H9 (cell line): ENCODE measurements at regions not wholly inside any gene's neighbourhood (a gene's known extent, or its start where the extent isn't known, plus 50 kb on each side); places are given as distances from the start of the nearest gene placed in this dataset.

ENCODE experiments used
- DNase-seq: peaks from one replicate; pipeline ENCODE4 v3.0.0-alpha.2; 2017
- H2AFZ ChIP-seq: one replicate; pipeline ENCODE4 v1.6.1; 2013; ENCODE audit warnings: mild to moderate bottlenecking, low read length, control low read depth, moderate library complexity
- H2AK5ac ChIP-seq: 2 replicates; pipeline ENCODE4 v1.6.1; 2013; ENCODE audit warnings: low read length, control low read depth, mixed read lengths; ENCODE audit not compliant: insufficient read length
- H2BK120ac ChIP-seq: one replicate; pipeline ENCODE4 v1.6.1; 2013; ENCODE audit warnings: low read depth, mild to moderate bottlenecking, low read length, control low read depth, inconsistent platforms; ENCODE audit not compliant: poor library complexity, severe bottlenecking
- H2BK12ac ChIP-seq: 2 replicates; pipeline ENCODE4 v1.6.1; 2013; ENCODE audit warnings: low read length, control low read depth, mixed read lengths, low read depth; ENCODE audit not compliant: insufficient read length
- H2BK15ac ChIP-seq: 2 replicates; pipeline ENCODE4 v1.6.1; 2013; ENCODE audit warnings: low read depth, low read length, control low read depth
- H2BK20ac ChIP-seq: one replicate; pipeline ENCODE4 v1.6.1; 2013; ENCODE audit warnings: low read depth, mild to moderate bottlenecking, low read length, control low read depth, inconsistent platforms; ENCODE audit not compliant: poor library complexity, severe bottlenecking
- H2BK5ac ChIP-seq: 2 replicates; pipeline ENCODE4 v1.6.1; 2013; ENCODE audit warnings: low read length, control low read depth, mixed read lengths; ENCODE audit not compliant: insufficient read length
- H3K14ac ChIP-seq: 2 replicates; pipeline ENCODE4 v1.6.1; 2013; ENCODE audit warnings: low read length, control low read depth; ENCODE audit not compliant: insufficient read depth
- H3K18ac ChIP-seq: 2 replicates; pipeline ENCODE4 v1.6.1; 2013; ENCODE audit warnings: low read depth, mild to moderate bottlenecking, mixed read lengths, low read length, control low read depth; ENCODE audit not compliant: insufficient read length
- H3K23ac ChIP-seq: 2 replicates; pipeline ENCODE4 v1.6.1; 2013; ENCODE audit warnings: low read length, control low read depth, mixed read lengths, low read depth; ENCODE audit not compliant: insufficient read length
- H3K23me2 ChIP-seq: 2 replicates; pipeline ENCODE4 v1.6.1; 2013; ENCODE audit warnings: low read depth, mild to moderate bottlenecking, mixed read lengths, low read length, control low read depth; ENCODE audit not compliant: insufficient read length, poor library complexity, severe bottlenecking
- H3K27ac ChIP-seq: 2 replicates; pipeline ENCODE4 v1.5.1; 2013; ENCODE audit warnings: low read length, control low read depth, mixed read lengths, low read depth; ENCODE audit not compliant: insufficient read length
- H3K27me3 ChIP-seq: 2 replicates; pipeline ENCODE4 v1.6.1; 2013; ENCODE audit warnings: low read length, control low read depth, inconsistent platforms; ENCODE audit not compliant: insufficient read depth
- H3K4ac ChIP-seq: 2 replicates; pipeline ENCODE4 v1.6.1; 2013; ENCODE audit warnings: low read depth, mild to moderate bottlenecking, control low read depth, inconsistent platforms, low read length, moderate library complexity
- H3K4me1 ChIP-seq: 2 replicates; pipeline ENCODE4 v1.6.1; 2013; ENCODE audit warnings: low read length, control low read depth, inconsistent platforms; ENCODE audit not compliant: insufficient read depth
- H3K4me2 ChIP-seq: 2 replicates; pipeline ENCODE4 v1.6.1; 2013; ENCODE audit warnings: low read length, control low read depth, mixed read lengths; ENCODE audit not compliant: insufficient read length, insufficient read depth
- H3K56ac ChIP-seq: 2 replicates; pipeline ENCODE4 v1.6.1; 2013; ENCODE audit warnings: low read depth, mild to moderate bottlenecking, mixed read lengths, low read length, control low read depth; ENCODE audit not compliant: insufficient read length
- H3K79me1 ChIP-seq: 2 replicates; pipeline ENCODE4 v1.6.1; 2013; ENCODE audit warnings: low read depth, mild to moderate bottlenecking, moderate library complexity, low read length, control low read depth, inconsistent platforms; ENCODE audit not compliant: insufficient read depth, poor library complexity, severe bottlenecking
- H3K79me2 ChIP-seq: 2 replicates; pipeline ENCODE4 v1.6.1; 2013; ENCODE audit warnings: low read length, control low read depth, inconsistent platforms; ENCODE audit not compliant: insufficient read depth
- H3K9ac ChIP-seq: 2 replicates; pipeline ENCODE4 v1.6.1; 2013; ENCODE audit warnings: low read length, control low read depth, mixed read lengths; ENCODE audit not compliant: insufficient read length; ENCODE audit errors: extremely low read depth
- H3K9me3 ChIP-seq: one replicate; pipeline ENCODE4 v1.6.1; 2013; ENCODE audit warnings: low read depth, low read length, inconsistent platforms; ENCODE audit not compliant: control insufficient read depth
- H3T11ph ChIP-seq: one replicate; pipeline ENCODE4 v1.6.1; 2013; ENCODE audit warnings: mild to moderate bottlenecking, low read length, control low read depth, inconsistent platforms
- H4K20me1 ChIP-seq: one replicate; pipeline ENCODE4 v1.6.1; 2013; ENCODE audit not compliant: control insufficient read depth, insufficient read length, insufficient read depth
- H4K5ac ChIP-seq: 2 replicates; pipeline ENCODE4 v1.6.1; 2013; ENCODE audit warnings: low read depth, mild to moderate bottlenecking, mixed read lengths, low read length, control low read depth; ENCODE audit not compliant: insufficient read length
- H4K8ac ChIP-seq: replicated peaks from 2 replicates; pipeline ENCODE4 v1.6.1; 2013; ENCODE audit warnings: low read length, control low read depth, mixed read lengths, low read depth; ENCODE audit not compliant: insufficient read length
- H4K91ac ChIP-seq: 2 replicates; pipeline ENCODE4 v1.6.1; 2013; ENCODE audit warnings: low read depth, mild to moderate bottlenecking, moderate library complexity, mixed read lengths, low read length, control low read depth; ENCODE audit not compliant: insufficient read length
- H3K27ac Mint-ChIP-seq, 3 experiments: 2 replicates in 2 of 3; 3 replicates in 1 of 3; pipeline ENCODE4 v1.8.0; 2020 to 2021; ENCODE audit warnings: mixed read lengths in 3 of 3, mild to moderate bottlenecking in 1 of 3, moderate library complexity in 1 of 3
- H3K27me3 Mint-ChIP-seq: 2 replicates; pipeline ENCODE4 v1.8.0; 2021; ENCODE audit warnings: low read depth, mild to moderate bottlenecking, moderate library complexity, mixed read lengths
- H3K36me3 Mint-ChIP-seq, 3 experiments: 2 replicates in 2 of 3; 3 replicates in 1 of 3; pipeline ENCODE4 v1.8.0; 2020 to 2021; ENCODE audit warnings: low read depth in 3 of 3, mixed read lengths in 3 of 3; ENCODE audit not compliant: insufficient read depth in 1 of 3
- H3K4me1 Mint-ChIP-seq, 2 experiments: 2 replicates each; pipeline ENCODE4 v1.8.0; 2020; ENCODE audit warnings: mixed read lengths in 2 of 2
- H3K4me3 Mint-ChIP-seq, 2 experiments: 2 replicates in 1 of 2; 3 replicates in 1 of 2; pipeline ENCODE4 v1.8.0; 2020 to 2021; ENCODE audit warnings: mild to moderate bottlenecking in 2 of 2, mixed read lengths in 2 of 2, moderate library complexity in 1 of 2
- H3K9me3 Mint-ChIP-seq, 2 experiments: 2 replicates in 1 of 2; 3 replicates in 1 of 2; pipeline ENCODE4 v1.8.0; 2020; ENCODE audit warnings: mild to moderate bottlenecking in 2 of 2, mixed read lengths in 2 of 2, moderate library complexity in 1 of 2
- CTCF ChIP-seq: fragments of 200-600 bp; sonication (generic); conservative IDR thresholded peaks from 3 replicates; pipeline ENCODE4 v1.8.0; 2021; ENCODE audit warnings: antibody characterized with exemption, mild to moderate bottlenecking
- WGBS: extraction: QIAGEN DNeasy Blood & Tissue Kit; methylation state at CpG from one replicate; pipeline ENCODE4 v1.1.7; 2013; ENCODE audit warnings: missing lambda C conversion rate, low lambda C conversion rate, mixed read lengths; ENCODE audit not compliant: insufficient read length; ENCODE audit errors: extremely low coverage; 5-methylcytosine and 5-hydroxymethylcytosine counted together

GRCh38 chr10:57897611-57898010, 370.1 kb downstream of the IPMK start:
- Mint-ChIP-seq H3K27ac (peak overlapping the region in 2 of 3 experiments; percentile 15 to 53; a peak in 2 of 7 replicates), H3K27me3 (no peaks in the 10 kb centered on the region), H3K4me1 (peaks cover 22 to 24% of the 10 kb centered on the region in 2 experiments)

More at GRCh38 chr10:57897611-57898010, 370.1 kb downstream of the IPMK start:
- Histone ChIP-seq H3K4me2 (no peak overlapping the region), H4K5ac (no peak overlapping the region), H3K9me3 (no peaks in the 10 kb centered on the region), H3K4ac (no peak overlapping the region), H3K18ac (no peak overlapping the region), H3T11ph (no peak overlapping the region), H3K79me1 (no peaks in the 10 kb centered on the region), H3K14ac (no peak overlapping the region), H2AFZ (no peak overlapping the region), H2AK5ac (no peak overlapping the region), H3K56ac (no peak overlapping the region), H2BK120ac (no peak overlapping the region), H4K20me1 (no peaks in the 10 kb centered on the region), H2BK15ac (no peak overlapping the region), H3K4me1 (no peaks in the 10 kb centered on the region; the same call in 1 of the 2 replicates), H3K9ac (no peak overlapping the region), H2BK12ac (no peak overlapping the region), H3K23ac (no peak overlapping the region), H4K91ac (no peak overlapping the region), H3K23me2 (no peaks in the 10 kb centered on the region), H2BK20ac (no peak overlapping the region), H4K8ac (no peak overlapping the region), H3K27me3 (no peaks in the 10 kb centered on the region), H3K79me2 (no peaks in the 10 kb centered on the region), H3K27ac (no peak overlapping the region), H2BK5ac (no peak overlapping the region)
- peaks cover 20 to 33% of the 10 kb centered on the region in 2 experiments for H3K9me3 Mint-ChIP-seq
- H3K4me3 Mint-ChIP-seq: no peak overlapping the region
- H3K36me3 Mint-ChIP-seq: peaks cover 2 to 45% (median 4%) of the 10 kb centered on the region in 3 experiments; a peak in 6 of 7 replicates
- no peak for TF ChIP-seq CTCF
- no CpG with 5 or more reads among the region's 6 CpGs for WGBS
- DNase-seq: no peak
